NCI-H2196 (cell line): ENCODE measurements at regions not wholly inside any gene's neighbourhood (a gene's known extent, or its start where the extent isn't known, plus 50 kb on each side); places are given as distances from the start of the nearest gene placed in this dataset.

ENCODE experiments used
- DNase-seq: peaks from one replicate; lab custom pipeline; 2025; ENCODE audit not compliant: unreplicated experiment; lab: John Stamatoyannopoulos, UW

GRCh38 chr1:81582467-81582986 is 218.2 kb upstream of the ADGRL2 start:
- DNase-seq, result no peak

DNA sequence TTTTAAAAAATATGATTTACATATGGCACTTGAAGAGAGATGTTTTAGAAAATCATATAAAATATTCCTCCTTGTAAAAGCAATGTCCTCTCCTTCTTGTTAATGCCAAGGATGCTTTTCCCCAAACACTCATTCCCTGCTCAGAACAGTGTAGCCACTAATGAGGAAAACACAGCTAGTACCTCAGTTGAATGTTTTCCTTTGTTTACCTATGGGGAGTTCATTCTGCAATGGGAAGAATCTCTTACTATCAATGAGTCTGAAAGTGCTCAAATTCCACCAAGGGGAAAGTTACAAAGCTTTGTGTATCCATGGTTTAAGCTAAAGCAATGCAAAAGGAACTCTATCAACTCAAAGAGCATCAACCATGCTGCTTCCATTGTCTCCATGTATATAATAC is 221.9 kb upstream of the ADGRL2 start:
- DNase-seq, result no peak

- no peak for DNase-seq
Observed at GRCh38 chr1:81577004-81577697, 223.6 kb upstream of the ADGRL2 start.

DNA sequence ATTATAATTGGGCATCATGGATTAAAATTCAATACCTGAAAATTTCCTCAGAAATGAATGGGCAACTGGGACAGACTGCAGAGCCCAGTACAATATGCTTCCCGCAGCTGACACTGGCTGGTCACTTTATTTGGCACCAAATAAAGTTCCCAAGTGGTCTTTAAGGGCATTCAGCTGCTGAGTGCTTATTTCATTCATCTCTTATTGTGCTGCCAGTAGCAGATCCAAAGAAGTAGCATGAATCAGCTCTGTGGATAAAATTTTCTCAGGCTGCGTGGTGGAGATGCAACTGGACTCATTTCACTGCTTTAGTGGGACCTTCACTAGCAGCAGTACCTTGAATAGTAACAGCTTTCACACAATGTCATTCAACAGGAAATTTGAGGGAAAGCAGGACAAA is 226.3 kb upstream of the ADGRL2 start:
- DNase-seq, result no peak

- no peak for DNase-seq
Observed at GRCh38 chr1:81573458-81573857, 227.3 kb upstream of the ADGRL2 start.

- no peak for DNase-seq
Observed at GRCh38 chr1:81571946-81572345, 228.8 kb upstream of the ADGRL2 start.

GRCh38 chr1:81569761-81570160 is 231.0 kb upstream of the ADGRL2 start:
- DNase-seq, result no peak

GRCh38 chr1:81563632-81564031 is 237.1 kb upstream of the ADGRL2 start:
- DNase-seq, result no peak

- no peak for DNase-seq
Observed at GRCh38 chr1:81562934-81563333, 237.8 kb upstream of the ADGRL2 start.

DNA sequence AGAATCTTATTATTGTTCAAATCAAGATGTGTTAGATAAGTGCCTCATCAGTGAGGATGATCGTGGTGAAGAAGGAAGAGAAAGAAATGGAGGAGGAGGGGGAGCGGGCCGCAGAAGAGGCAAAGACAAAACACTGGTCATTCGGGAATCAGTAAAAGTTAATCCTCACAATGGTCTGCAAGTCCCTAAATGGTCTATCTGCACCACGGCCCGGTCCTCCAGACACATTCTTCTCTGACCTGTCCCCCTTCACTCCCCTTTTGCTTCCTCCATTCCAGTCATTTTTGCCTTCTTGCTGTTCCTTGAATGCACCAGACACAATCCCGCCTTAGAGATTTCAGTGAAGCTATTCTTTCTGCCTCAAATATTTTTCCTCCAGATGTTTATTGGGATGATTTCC is 240.1 kb upstream of the ADGRL2 start:
- DNase-seq, result no peak

GRCh38 chr1:81559662-81560350 is 240.9 kb upstream of the ADGRL2 start:
- DNase-seq, result no peak

- DNase-seq, result no peak
Observed at GRCh38 chr1:81558291-81559076, 242.2 kb upstream of the ADGRL2 start.

- no peak for DNase-seq
Observed at GRCh38 chr1:81556968-81557367, 243.8 kb upstream of the ADGRL2 start.

- no peak for DNase-seq
Observed at GRCh38 chr1:81554534-81554933, 246.2 kb upstream of the ADGRL2 start.

- DNase-seq, result peak; percentile 42
Observed at GRCh38 chr1:81554108-81554507, 246.6 kb upstream of the ADGRL2 start.

GRCh38 chr1:81553503-81553902 is 247.2 kb upstream of the ADGRL2 start:
- DNase-seq, result no peak

- no peak for DNase-seq
Observed at GRCh38 chr1:81551946-81552345, 248.8 kb upstream of the ADGRL2 start.

GRCh38 chr1:81550753-81551152 is 250.0 kb upstream of the ADGRL2 start:
- no peak for DNase-seq

GRCh38 chr1:81549588-81550127 is 251.1 kb upstream of the ADGRL2 start:
- DNase-seq, result peak; percentile 41

DNA sequence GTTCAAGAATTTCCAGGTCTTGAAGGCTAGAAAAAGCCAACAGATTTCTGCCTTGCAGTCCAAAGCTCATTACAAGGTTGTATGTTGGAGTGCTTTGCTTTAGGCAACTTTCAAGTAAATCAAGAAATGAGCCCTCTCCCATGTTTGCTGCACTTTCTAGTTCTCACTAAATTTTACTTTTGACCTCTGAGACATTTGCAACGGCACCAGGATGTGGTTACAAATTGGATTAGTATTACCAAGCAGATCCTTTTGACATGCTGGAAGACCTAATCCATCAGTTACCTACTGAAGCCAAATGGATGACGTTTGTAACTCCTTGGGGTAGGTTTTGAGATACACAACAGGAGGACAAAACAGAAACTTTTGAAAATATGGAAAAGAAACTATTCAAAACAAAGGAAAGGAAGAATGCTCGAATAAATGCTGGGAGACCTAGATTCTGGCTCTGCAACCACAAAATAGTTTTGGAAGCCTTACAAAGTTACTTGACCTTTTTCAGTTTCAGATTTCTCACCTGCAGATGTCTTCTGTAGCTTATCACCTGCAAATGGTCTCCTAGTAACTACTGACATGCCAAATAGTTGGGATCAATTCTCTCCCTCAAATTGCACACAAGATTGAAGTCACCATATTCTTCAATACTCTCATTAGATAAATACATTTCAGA is 251.7 kb upstream of the ADGRL2 start:
- DNase-seq, result no peak

DNA sequence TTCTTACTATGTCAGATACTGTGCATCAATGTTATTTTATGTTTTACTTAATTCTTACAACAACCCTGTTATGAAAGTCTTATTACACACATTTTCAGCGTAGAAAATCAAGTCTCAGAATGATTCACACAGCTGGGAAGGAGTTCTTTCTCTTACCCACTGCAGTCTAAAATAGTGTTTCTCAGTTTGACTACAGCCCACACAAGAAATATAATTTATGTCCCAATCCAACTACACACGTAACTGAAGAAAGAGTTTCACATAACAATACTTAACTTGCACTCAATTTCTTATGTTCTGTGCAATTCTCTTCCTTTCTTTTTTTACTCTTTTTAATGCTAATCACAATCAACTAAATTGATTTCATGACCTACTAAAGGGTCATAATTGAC is 252.8 kb upstream of the ADGRL2 start:
- no peak for DNase-seq
